H9 (cell line): ENCODE measurements at regions not wholly inside any gene's neighbourhood (a gene's known extent, or its start where the extent isn't known, plus 50 kb on each side); places are given as distances from the start of the nearest gene placed in this dataset.

ENCODE experiments used
- DNase-seq: peaks from one replicate; pipeline ENCODE4 v3.0.0-alpha.2; 2017
- H2AFZ ChIP-seq: one replicate; pipeline ENCODE4 v1.6.1; 2013; ENCODE audit warnings: mild to moderate bottlenecking, low read length, control low read depth, moderate library complexity
- H2AK5ac ChIP-seq: 2 replicates; pipeline ENCODE4 v1.6.1; 2013; ENCODE audit warnings: low read length, control low read depth, mixed read lengths; ENCODE audit not compliant: insufficient read length
- H2BK120ac ChIP-seq: one replicate; pipeline ENCODE4 v1.6.1; 2013; ENCODE audit warnings: low read depth, mild to moderate bottlenecking, low read length, control low read depth, inconsistent platforms; ENCODE audit not compliant: poor library complexity, severe bottlenecking
- H2BK12ac ChIP-seq: 2 replicates; pipeline ENCODE4 v1.6.1; 2013; ENCODE audit warnings: low read length, control low read depth, mixed read lengths, low read depth; ENCODE audit not compliant: insufficient read length
- H2BK15ac ChIP-seq: 2 replicates; pipeline ENCODE4 v1.6.1; 2013; ENCODE audit warnings: low read depth, low read length, control low read depth
- H2BK20ac ChIP-seq: one replicate; pipeline ENCODE4 v1.6.1; 2013; ENCODE audit warnings: low read depth, mild to moderate bottlenecking, low read length, control low read depth, inconsistent platforms; ENCODE audit not compliant: poor library complexity, severe bottlenecking
- H2BK5ac ChIP-seq: 2 replicates; pipeline ENCODE4 v1.6.1; 2013; ENCODE audit warnings: low read length, control low read depth, mixed read lengths; ENCODE audit not compliant: insufficient read length
- H3K14ac ChIP-seq: 2 replicates; pipeline ENCODE4 v1.6.1; 2013; ENCODE audit warnings: low read length, control low read depth; ENCODE audit not compliant: insufficient read depth
- H3K18ac ChIP-seq: 2 replicates; pipeline ENCODE4 v1.6.1; 2013; ENCODE audit warnings: low read depth, mild to moderate bottlenecking, mixed read lengths, low read length, control low read depth; ENCODE audit not compliant: insufficient read length
- H3K23ac ChIP-seq: 2 replicates; pipeline ENCODE4 v1.6.1; 2013; ENCODE audit warnings: low read length, control low read depth, mixed read lengths, low read depth; ENCODE audit not compliant: insufficient read length
- H3K23me2 ChIP-seq: 2 replicates; pipeline ENCODE4 v1.6.1; 2013; ENCODE audit warnings: low read depth, mild to moderate bottlenecking, mixed read lengths, low read length, control low read depth; ENCODE audit not compliant: insufficient read length, poor library complexity, severe bottlenecking
- H3K27ac ChIP-seq: 2 replicates; pipeline ENCODE4 v1.5.1; 2013; ENCODE audit warnings: low read length, control low read depth, mixed read lengths, low read depth; ENCODE audit not compliant: insufficient read length
- H3K27me3 ChIP-seq: 2 replicates; pipeline ENCODE4 v1.6.1; 2013; ENCODE audit warnings: low read length, control low read depth, inconsistent platforms; ENCODE audit not compliant: insufficient read depth
- H3K4ac ChIP-seq: 2 replicates; pipeline ENCODE4 v1.6.1; 2013; ENCODE audit warnings: low read depth, mild to moderate bottlenecking, control low read depth, inconsistent platforms, low read length, moderate library complexity
- H3K4me1 ChIP-seq: 2 replicates; pipeline ENCODE4 v1.6.1; 2013; ENCODE audit warnings: low read length, control low read depth, inconsistent platforms; ENCODE audit not compliant: insufficient read depth
- H3K4me2 ChIP-seq: 2 replicates; pipeline ENCODE4 v1.6.1; 2013; ENCODE audit warnings: low read length, control low read depth, mixed read lengths; ENCODE audit not compliant: insufficient read length, insufficient read depth
- H3K56ac ChIP-seq: 2 replicates; pipeline ENCODE4 v1.6.1; 2013; ENCODE audit warnings: low read depth, mild to moderate bottlenecking, mixed read lengths, low read length, control low read depth; ENCODE audit not compliant: insufficient read length
- H3K79me1 ChIP-seq: 2 replicates; pipeline ENCODE4 v1.6.1; 2013; ENCODE audit warnings: low read depth, mild to moderate bottlenecking, moderate library complexity, low read length, control low read depth, inconsistent platforms; ENCODE audit not compliant: insufficient read depth, poor library complexity, severe bottlenecking
- H3K79me2 ChIP-seq: 2 replicates; pipeline ENCODE4 v1.6.1; 2013; ENCODE audit warnings: low read length, control low read depth, inconsistent platforms; ENCODE audit not compliant: insufficient read depth
- H3K9ac ChIP-seq: 2 replicates; pipeline ENCODE4 v1.6.1; 2013; ENCODE audit warnings: low read length, control low read depth, mixed read lengths; ENCODE audit not compliant: insufficient read length; ENCODE audit errors: extremely low read depth
- H3K9me3 ChIP-seq: one replicate; pipeline ENCODE4 v1.6.1; 2013; ENCODE audit warnings: low read depth, low read length, inconsistent platforms; ENCODE audit not compliant: control insufficient read depth
- H3T11ph ChIP-seq: one replicate; pipeline ENCODE4 v1.6.1; 2013; ENCODE audit warnings: mild to moderate bottlenecking, low read length, control low read depth, inconsistent platforms
- H4K20me1 ChIP-seq: one replicate; pipeline ENCODE4 v1.6.1; 2013; ENCODE audit not compliant: control insufficient read depth, insufficient read length, insufficient read depth
- H4K5ac ChIP-seq: 2 replicates; pipeline ENCODE4 v1.6.1; 2013; ENCODE audit warnings: low read depth, mild to moderate bottlenecking, mixed read lengths, low read length, control low read depth; ENCODE audit not compliant: insufficient read length
- H4K8ac ChIP-seq: replicated peaks from 2 replicates; pipeline ENCODE4 v1.6.1; 2013; ENCODE audit warnings: low read length, control low read depth, mixed read lengths, low read depth; ENCODE audit not compliant: insufficient read length
- H4K91ac ChIP-seq: 2 replicates; pipeline ENCODE4 v1.6.1; 2013; ENCODE audit warnings: low read depth, mild to moderate bottlenecking, moderate library complexity, mixed read lengths, low read length, control low read depth; ENCODE audit not compliant: insufficient read length
- H3K27ac Mint-ChIP-seq, 3 experiments: 2 replicates in 2 of 3; 3 replicates in 1 of 3; pipeline ENCODE4 v1.8.0; 2020 to 2021; ENCODE audit warnings: mixed read lengths in 3 of 3, mild to moderate bottlenecking in 1 of 3, moderate library complexity in 1 of 3
- H3K27me3 Mint-ChIP-seq: 2 replicates; pipeline ENCODE4 v1.8.0; 2021; ENCODE audit warnings: low read depth, mild to moderate bottlenecking, moderate library complexity, mixed read lengths
- H3K36me3 Mint-ChIP-seq, 3 experiments: 2 replicates in 2 of 3; 3 replicates in 1 of 3; pipeline ENCODE4 v1.8.0; 2020 to 2021; ENCODE audit warnings: low read depth in 3 of 3, mixed read lengths in 3 of 3; ENCODE audit not compliant: insufficient read depth in 1 of 3
- H3K4me1 Mint-ChIP-seq, 2 experiments: 2 replicates each; pipeline ENCODE4 v1.8.0; 2020; ENCODE audit warnings: mixed read lengths in 2 of 2
- H3K4me3 Mint-ChIP-seq, 2 experiments: 2 replicates in 1 of 2; 3 replicates in 1 of 2; pipeline ENCODE4 v1.8.0; 2020 to 2021; ENCODE audit warnings: mild to moderate bottlenecking in 2 of 2, mixed read lengths in 2 of 2, moderate library complexity in 1 of 2
- H3K9me3 Mint-ChIP-seq, 2 experiments: 2 replicates in 1 of 2; 3 replicates in 1 of 2; pipeline ENCODE4 v1.8.0; 2020; ENCODE audit warnings: mild to moderate bottlenecking in 2 of 2, mixed read lengths in 2 of 2, moderate library complexity in 1 of 2
- CTCF ChIP-seq: fragments of 200-600 bp; sonication (generic); conservative IDR thresholded peaks from 3 replicates; pipeline ENCODE4 v1.8.0; 2021; ENCODE audit warnings: antibody characterized with exemption, mild to moderate bottlenecking
- WGBS: extraction: QIAGEN DNeasy Blood & Tissue Kit; methylation state at CpG from one replicate; pipeline ENCODE4 v1.1.7; 2013; ENCODE audit warnings: missing lambda C conversion rate, low lambda C conversion rate, mixed read lengths; ENCODE audit not compliant: insufficient read length; ENCODE audit errors: extremely low coverage; 5-methylcytosine and 5-hydroxymethylcytosine counted together

GRCh38 chr3:62962714-62963113 lies 87.5 kb upstream of the CADPS start:
- Histone ChIP-seq H3K14ac (no peak overlapping the region), H3K23me2 (no peaks in the 10 kb centered on the region), H3K27ac (no peak overlapping the region), H2BK20ac (no peak overlapping the region), H3K9ac (no peak overlapping the region), H3K4ac (no peak overlapping the region), H2AK5ac (no peak overlapping the region), H2BK12ac (no peak overlapping the region), H3K79me2 (no peaks in the 10 kb centered on the region; the same call in 1 of the 2 replicates), H4K8ac (no peak overlapping the region), H3K4me2 (no peak overlapping the region), H2BK5ac (no peak overlapping the region), H3K18ac (no peak overlapping the region), H2AFZ (no peak overlapping the region), H3K4me1 (peaks cover 14% of the 10 kb centered on the region; the same call in 1 of the 2 replicates), H2BK120ac (no peak overlapping the region), H3K27me3 (no peaks in the 10 kb centered on the region), H2BK15ac (no peak overlapping the region), H4K91ac (no peak overlapping the region), H4K20me1 (no peaks in the 10 kb centered on the region), H3K23ac (no peak overlapping the region), H3K56ac (no peak overlapping the region), H3T11ph (no peak overlapping the region), H4K5ac (no peak overlapping the region), H3K79me1 (no peaks in the 10 kb centered on the region), H3K9me3 (no peaks in the 10 kb centered on the region)
- DNase-seq: no peak
- Mint-ChIP-seq H3K27me3 (no peaks in the 10 kb centered on the region), H3K9me3 (no peaks in the 10 kb centered on the region), H3K27ac (no peak overlapping the region), H3K36me3 (peaks cover 4 to 39% (median 33%) of the 10 kb centered on the region in 3 experiments; a peak in 6 of 7 replicates), H3K4me1 (peaks cover 21 to 22% of the 10 kb centered on the region in 2 experiments), H3K4me3 (no peak overlapping the region)
- WGBS: no CpG with 5 or more reads among the region's 1 CpG
- TF ChIP-seq CTCF: no peak
